ENCODE measurements at regions not wholly inside any gene's neighbourhood (a gene's known extent, or its start where the extent isn't known, plus 50 kb on each side); places are given as distances from the start of the nearest gene placed in this dataset.
A peak's percentile ranks its signal among the peaks of the same experiment; 100 is the strongest.

GRCh38 chr2:200725596-200725995 lies 86.1 kb upstream of the BZW1 start:
- no peak for DNase-seq (ENCODE audit: low read depth, low spot score)
- no peak overlapping the region for H3K27ac ChIP-seq

- H3K27ac ChIP-seq: no peak overlapping the region
- no peak for DNase-seq (ENCODE audit: low read depth, low spot score)
Measured at GRCh38 chr2:200728630-200729029, 83.1 kb upstream of the BZW1 start.

GRCh38 chr2:200730302-200730701 lies 81.4 kb upstream of the BZW1 start:
- H3K27ac ChIP-seq: no peak overlapping the region
- DNase-seq (ENCODE audit: low read depth, low spot score): no peak

- no peak overlapping the region for H3K27ac ChIP-seq
- DNase-seq (ENCODE audit: low read depth, low spot score): no peak
Measured at GRCh38 chr2:200730960-200731359, 80.8 kb upstream of the BZW1 start.

- DNase-seq (ENCODE audit: low read depth, low spot score): no peak
- no peak overlapping the region for H3K27ac ChIP-seq
Measured at GRCh38 chr2:200732866-200733265, 78.8 kb upstream of the BZW1 start.

GRCh38 chr2:200733713-200734198 lies 78.0 kb upstream of the BZW1 start:
- no peak for DNase-seq (ENCODE audit: low read depth, low spot score)
- H3K27ac ChIP-seq: no peak overlapping the region

GRCh38 chr2:200735061-200735460 lies 76.6 kb upstream of the BZW1 start:
- no peak for DNase-seq (ENCODE audit: low read depth, low spot score)
- no peak overlapping the region for H3K27ac ChIP-seq

GRCh38 chr2:200736646-200737274 lies 75.0 kb upstream of the BZW1 start:
- DNase-seq (ENCODE audit: low read depth, low spot score): no peak

GRCh38 chr2:200737585-200737984 lies 74.1 kb upstream of the BZW1 start:
- H3K27ac ChIP-seq: no peak overlapping the region
- no peak for DNase-seq (ENCODE audit: low read depth, low spot score)

More at GRCh38 chr2:200736646-200737274, 75.0 kb upstream of the BZW1 start:
- no peak overlapping the region for H3K27ac ChIP-seq

- no peak for DNase-seq (ENCODE audit: low read depth, low spot score)
- H3K27ac ChIP-seq: no peak overlapping the region
Measured at GRCh38 chr2:200738590-200738989, 73.1 kb upstream of the BZW1 start.

- H3K27ac ChIP-seq: no peak overlapping the region
- DNase-seq (ENCODE audit: low read depth, low spot score): no peak
Measured at GRCh38 chr2:200740907-200741306, 70.8 kb upstream of the BZW1 start.

- no peak for DNase-seq (ENCODE audit: low read depth, low spot score)
- H3K27ac ChIP-seq: peak overlapping the region; percentile 36
Measured at GRCh38 chr2:200741468-200742202, 70.1 kb upstream of the BZW1 start.

GRCh38 chr2:200742426-200742825 lies 69.3 kb upstream of the BZW1 start:
- no peak for DNase-seq (ENCODE audit: low read depth, low spot score)
- no peak overlapping the region for H3K27ac ChIP-seq

- DNase-seq (ENCODE audit: low read depth, low spot score): no peak
- H3K27ac ChIP-seq: no peak overlapping the region
Measured at GRCh38 chr2:200743042-200743676, 68.6 kb upstream of the BZW1 start.

GRCh38 chr2:200744201-200744602 lies 67.5 kb upstream of the BZW1 start:
- no peak overlapping the region for H3K27ac ChIP-seq
- no peak for DNase-seq (ENCODE audit: low read depth, low spot score)

GRCh38 chr2:200746301-200746700 lies 65.4 kb upstream of the BZW1 start:
- H3K27ac ChIP-seq: no peak overlapping the region

GRCh38 chr2:200747668-200748618 lies 63.8 kb upstream of the BZW1 start:
- DNase-seq (ENCODE audit: low read depth, low spot score): no peak
- peak overlapping the region; percentile 44 for H3K27ac ChIP-seq

More at GRCh38 chr2:200746301-200746700, 65.4 kb upstream of the BZW1 start:
- DNase-seq (ENCODE audit: low read depth, low spot score): no peak

- DNase-seq (ENCODE audit: low read depth, low spot score): no peak
Measured at GRCh38 chr2:200748779-200749178, 62.9 kb upstream of the BZW1 start.

GRCh38 chr2:200749631-200750322 lies 61.9 kb upstream of the BZW1 start:
- no peak overlapping the region for H3K27ac ChIP-seq
- no peak for DNase-seq (ENCODE audit: low read depth, low spot score)

More at GRCh38 chr2:200748779-200749178, 62.9 kb upstream of the BZW1 start:
- peak overlapping the region; percentile 44 for H3K27ac ChIP-seq

Data from epithelial cell of prostate (primary cell).